GM18505 (cell line): ENCODE measurements at regions not wholly inside any gene's neighbourhood (a gene's known extent, or its start where the extent isn't known, plus 50 kb on each side); places are given as distances from the start of the nearest gene placed in this dataset.
A peak's percentile ranks its signal among the peaks of the same experiment; 100 is the strongest.

Experiments used
- ATAC-seq: cut with Tn5 transposase; IDR thresholded peaks from one replicate; pipeline ENCODE4 v1.9.1; 2021; ENCODE audit not compliant: unreplicated experiment
- POLR2A ChIP-seq: IDR thresholded peaks from 4 replicates; pipeline ENCODE4 v1.6.1; 2011; ENCODE audit warnings: borderline replicate concordance; ENCODE audit not compliant: insufficient read depth, insufficient read length; ENCODE audit errors: extremely low read depth

DNA sequence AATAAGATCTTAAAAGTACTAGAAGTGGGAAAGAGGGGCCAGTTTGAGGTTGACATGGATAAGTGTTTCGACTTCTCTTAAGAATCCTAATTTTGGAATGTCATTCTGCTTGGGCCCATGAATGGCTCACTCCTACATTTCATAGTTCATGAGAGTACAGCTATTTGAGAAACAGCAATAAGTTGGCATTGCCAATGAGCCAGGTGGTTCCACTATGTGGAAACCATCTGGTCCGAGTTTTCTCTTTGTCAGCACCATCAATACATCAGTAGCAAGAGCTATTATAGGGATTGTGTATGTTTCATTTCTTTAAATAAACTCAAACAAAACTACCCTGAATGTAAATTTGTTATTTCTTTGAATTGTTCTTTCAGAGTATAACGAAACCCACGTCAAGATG lies 78.1 kb upstream of the NEBL start:
- ATAC-seq, result no peak
- TF ChIP-seq POLR2A, result no peak

DNA sequence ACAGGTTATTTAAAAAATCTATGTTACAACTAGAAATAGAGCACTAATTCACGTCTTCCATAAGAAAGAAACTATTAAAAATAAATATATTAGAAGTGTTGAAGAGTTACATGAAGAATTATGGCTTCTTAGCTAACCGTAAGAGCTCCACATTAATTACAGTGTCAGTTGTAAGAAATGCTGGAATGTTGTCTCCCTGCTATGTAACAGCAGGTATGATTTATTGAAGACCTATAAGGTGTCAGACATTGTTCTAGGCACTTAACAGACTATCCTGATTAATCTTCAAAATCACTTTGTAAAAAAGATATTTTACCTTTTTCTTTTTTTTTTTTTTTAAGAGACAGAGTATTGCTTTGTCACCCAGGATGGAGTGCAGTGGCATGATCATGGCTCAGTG lies 75.8 kb upstream of the NEBL start:
- ATAC-seq, result no peak

DNA sequence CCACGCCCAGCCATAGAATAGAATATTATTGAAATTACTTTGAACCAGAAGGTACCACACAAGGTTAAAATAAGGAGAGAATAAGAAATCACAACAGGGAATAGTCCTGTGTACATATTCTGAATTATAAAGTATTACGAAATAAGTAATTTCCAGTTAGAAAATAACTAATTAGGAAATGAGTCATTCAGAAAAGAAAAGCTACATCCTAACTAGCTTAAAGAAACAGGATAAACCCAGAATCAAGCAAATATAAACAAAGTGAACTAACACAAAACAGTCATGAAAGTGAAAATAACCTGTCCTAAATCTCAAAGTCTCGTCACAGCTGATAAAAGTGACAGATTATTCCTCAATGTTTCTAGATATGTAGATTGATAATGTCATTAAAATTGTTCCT lies 74.8 kb upstream of the NEBL start:
- TF ChIP-seq POLR2A, result no peak
- no peak for ATAC-seq

More for the DNA sequence above, 75.8 kb upstream of the NEBL start:
- no peak for TF ChIP-seq POLR2A

DNA sequence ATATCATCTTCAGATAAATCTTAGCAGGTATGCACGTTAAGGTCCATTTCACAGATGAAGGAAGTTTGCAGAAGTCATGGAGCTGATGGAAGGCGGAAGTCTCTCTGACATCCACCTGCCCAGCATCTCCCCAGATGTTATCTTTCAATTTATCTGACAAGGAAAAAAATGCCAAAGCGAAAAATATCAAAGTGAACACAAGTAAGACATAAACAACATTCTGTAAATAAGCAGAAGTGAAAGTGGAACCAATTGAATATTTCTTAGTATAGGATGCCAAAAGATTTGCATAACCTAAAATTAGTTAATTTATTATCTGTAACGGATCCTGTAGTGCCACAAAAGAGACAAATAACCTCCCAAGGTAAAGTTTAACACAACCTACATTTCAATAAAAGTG lies 73.6 kb upstream of the NEBL start:
- ATAC-seq, result peak; percentile 97
- no peak for TF ChIP-seq POLR2A

DNA sequence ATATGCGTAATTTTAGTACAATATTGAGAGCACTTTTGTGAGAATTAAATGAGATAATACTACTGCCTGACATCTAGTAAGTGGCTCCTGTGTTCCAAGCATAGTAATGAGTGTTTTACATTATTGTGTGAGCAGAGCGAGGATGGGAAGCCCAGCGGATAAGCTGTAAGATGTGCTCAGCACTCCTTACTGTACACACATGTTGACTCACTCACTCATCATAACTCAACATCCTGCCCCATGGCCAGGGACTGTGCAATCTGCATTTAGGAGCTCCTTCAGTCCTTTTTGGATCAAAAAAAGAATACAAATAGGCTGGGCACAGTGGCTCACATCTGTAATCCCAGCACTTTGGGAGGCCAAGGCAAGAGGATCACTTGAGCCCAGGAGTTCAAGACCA lies 72.9 kb upstream of the NEBL start:
- no peak for ATAC-seq
- TF ChIP-seq POLR2A, result no peak

DNA sequence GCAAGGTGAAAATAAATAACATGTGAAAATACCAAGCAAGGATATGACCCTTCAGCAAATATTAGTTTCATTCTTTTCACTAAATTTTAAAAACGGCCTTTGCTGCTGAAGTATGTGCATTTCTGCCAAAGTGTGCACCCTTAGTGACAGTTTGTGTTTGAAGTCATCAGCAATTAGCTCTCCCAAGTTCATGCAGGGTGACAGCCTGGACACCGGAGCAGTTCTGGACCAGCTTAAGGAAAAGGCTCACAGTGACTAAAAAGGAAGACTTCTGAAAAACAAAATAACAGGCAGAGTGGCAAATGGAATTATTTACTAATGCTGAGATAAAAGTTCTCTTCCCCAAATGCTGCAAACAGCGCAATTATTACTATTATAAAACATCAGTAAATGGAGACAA lies 69.3 kb upstream of the NEBL start:
- no peak for ATAC-seq
- no peak for TF ChIP-seq POLR2A

DNA sequence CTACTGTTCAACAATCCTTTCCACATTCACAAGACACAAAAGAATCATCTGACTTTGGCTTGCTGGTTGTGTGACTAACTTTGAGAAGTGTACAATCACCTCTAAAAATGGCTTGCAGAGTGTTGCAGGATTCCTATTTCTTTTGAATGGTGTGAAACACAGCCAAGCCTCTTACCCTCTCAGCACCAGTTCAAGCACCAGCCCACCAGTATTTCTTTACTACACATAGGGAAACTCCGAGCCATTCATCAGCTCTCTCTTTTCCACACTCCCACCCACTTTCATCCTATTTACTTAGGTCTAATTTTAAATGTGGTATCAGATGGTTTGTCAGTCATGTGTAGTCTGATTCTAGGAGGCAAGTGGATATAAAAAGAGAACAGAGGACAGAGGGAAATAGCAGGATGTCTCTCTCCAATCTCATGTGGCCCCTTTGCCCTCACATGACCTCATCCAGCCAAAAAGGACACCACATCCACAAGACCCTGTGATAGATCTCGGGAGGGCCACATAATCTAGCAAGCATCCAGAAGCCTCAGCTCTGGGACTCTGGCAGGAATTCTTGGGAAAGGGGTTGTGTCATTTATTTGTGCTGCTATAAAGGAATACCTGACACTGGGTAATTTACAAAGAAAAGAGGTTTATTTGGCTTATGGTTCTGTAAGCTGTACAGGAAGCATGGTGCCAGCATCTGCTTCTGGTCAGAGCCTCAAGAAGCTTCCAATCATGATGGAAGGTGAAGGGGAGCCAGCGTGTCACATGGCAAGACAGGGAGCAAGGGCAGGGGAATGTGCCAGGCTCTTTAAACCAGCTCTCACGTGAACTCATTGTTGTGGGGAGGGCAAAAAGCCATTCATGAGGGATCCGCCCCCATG lies 66.8 kb upstream of the NEBL start:
- TF ChIP-seq POLR2A, result no peak
- no peak for ATAC-seq

DNA sequence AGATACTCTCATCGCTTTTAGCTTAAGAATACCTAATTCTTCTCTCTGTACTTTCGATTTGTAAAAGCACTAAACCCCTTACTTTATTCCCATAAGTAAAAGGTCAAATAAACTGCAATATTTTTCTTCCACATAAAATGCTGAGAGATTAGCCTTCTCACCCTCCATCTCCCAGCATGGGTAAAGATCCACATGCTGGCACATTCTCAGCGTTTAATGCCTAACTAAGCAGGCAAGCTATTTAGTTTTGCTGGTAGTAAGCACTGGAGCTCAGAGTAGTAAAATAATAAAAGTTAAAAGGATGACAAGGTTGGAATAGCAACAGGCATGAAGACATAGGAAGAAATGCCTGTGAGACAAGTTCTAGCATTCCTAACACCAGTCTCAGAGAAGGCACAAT lies 65.9 kb upstream of the NEBL start:
- no peak for TF ChIP-seq POLR2A
- no peak for ATAC-seq

DNA sequence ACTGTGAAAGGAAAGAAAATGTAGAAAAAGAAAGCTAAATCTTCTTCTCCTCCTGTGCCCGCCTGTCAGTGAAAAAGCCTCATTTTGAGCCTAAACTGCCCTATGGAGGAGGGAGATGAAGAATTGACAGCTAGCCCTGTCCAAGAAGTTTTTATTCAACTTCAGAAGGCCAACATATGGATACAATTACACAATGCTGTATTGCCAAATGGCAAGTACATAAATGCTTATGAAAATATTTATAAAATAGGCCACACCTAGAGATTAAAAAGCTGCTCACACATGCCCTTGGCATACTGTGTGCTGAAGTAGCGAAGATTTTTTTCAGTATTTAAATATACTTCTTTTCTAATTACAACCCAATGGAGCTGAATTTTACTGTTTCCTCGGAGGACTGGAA lies 65.1 kb upstream of the NEBL start:
- no peak for ATAC-seq
- TF ChIP-seq POLR2A, result no peak

DNA sequence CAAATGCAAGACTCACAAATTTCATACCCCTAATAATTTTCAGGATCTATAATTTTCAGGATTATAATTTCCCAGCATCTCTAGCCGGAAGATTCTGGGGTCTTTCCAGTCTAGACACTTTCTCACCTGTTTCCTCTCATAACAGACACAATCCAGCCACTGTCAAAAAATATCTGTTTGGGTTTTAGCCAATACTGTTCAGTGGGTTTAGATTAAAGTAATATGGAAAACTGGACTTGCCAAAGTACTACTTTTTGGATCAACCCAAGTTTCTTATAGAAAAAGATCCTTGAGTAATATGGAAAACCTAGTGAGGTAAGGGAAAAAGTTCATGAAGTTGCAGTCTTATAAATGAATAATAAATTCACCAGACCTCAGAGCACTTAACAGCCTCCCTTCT lies 62.1 kb upstream of the NEBL start:
- no peak for ATAC-seq
- no peak for TF ChIP-seq POLR2A

DNA sequence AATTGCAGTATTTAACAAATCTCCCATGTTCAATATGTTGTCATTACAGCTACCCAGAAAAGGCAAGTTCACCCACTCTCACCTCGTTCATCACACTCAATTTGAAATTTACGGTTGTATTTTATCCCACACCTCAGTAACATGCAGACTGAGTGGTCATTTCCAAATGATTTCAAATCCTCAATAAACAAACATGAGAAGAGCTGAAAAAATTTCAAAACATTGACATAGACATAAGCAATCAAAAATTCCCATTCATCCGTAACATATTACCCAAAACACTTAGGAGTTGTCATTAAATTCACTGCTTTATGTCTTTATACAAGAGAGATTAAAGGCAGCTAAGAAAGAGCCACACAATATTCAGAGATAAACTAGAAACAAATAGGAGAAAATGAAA lies 61.7 kb upstream of the NEBL start:
- TF ChIP-seq POLR2A, result no peak
- ATAC-seq, result no peak

DNA sequence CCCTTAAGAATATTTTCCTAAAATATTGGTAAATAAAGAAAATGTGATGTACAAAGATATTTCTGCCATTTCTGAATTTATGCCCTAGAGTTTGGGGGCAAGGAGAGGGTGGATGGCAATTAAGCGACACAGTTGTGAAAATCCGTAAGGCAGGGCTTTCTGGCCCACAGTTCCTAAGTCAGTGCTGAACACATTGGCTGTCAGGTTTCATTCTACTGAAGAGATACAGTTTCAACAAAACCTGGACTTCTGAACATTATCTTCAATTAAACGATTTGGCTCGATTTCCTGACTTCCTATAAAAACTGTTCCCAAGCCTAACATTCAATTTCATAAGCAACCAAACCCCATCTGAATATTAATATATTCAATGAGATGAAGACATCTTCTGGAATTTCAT lies 61.1 kb upstream of the NEBL start:
- no peak for TF ChIP-seq POLR2A
- ATAC-seq, result no peak

DNA sequence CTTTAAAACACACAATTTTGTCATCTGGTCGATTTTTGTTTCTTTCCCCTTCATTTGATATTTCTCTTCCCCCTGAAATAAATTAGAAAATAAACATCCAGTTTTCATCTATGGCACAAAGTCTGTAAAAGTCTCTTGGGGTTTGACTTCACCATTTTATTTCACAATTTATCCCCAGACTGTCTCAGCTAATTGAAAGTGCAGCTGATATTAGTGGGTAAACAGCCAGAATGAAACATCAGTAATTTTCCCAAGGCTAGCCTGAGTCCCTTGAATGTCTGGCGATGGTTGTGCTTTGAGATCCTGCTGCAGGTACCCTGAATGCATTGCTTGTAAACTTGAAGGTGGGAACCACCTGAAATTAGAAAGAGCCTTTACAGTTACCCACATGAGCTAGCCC lies 60.6 kb upstream of the NEBL start:
- ATAC-seq, result no peak
- TF ChIP-seq POLR2A, result no peak

DNA sequence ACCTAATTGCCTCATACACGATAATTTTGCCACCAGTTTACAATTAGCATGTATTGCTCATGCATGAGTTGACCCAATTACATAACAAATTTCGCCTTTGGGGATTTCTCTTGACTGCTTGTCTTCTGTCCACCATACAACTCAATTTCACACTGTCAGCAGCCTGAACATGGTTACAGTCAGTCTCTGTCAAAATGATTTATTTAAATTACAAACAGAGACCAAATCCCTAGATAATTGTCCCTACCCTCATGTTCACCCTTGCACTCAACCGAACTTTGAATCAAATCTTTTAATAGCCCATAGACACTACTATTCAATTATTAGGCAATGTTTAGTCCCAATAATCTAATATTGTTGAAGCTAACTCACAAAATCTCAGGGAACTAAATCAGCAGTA lies 59.7 kb upstream of the NEBL start:
- no peak for TF ChIP-seq POLR2A
- ATAC-seq, result no peak

DNA sequence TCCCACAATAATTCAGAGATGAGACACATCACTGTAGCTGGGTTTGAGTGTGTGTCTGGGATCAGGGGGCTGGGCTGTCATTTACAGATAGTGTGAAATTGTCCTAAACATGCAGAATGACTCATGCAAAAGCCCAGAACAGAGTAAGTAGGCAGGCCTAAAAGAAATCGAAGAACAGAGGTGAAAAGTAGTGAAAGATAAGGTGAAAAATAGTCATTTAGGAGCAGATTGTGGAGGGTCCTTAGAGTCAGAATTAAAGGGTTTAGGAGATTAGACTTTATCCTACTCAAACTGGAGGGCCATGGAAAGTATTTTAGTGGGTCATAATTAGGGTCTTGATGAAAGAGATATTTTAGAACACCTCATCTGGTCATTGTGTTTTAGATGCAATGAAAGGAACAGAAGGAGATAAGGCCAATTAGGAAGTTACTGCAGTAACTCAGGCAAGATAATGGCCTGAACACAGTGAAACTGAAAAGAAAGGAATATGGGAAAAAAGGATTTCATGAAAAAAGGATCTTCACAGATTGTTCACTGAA lies 58.3 kb upstream of the NEBL start:
- no peak for TF ChIP-seq POLR2A
- no peak for ATAC-seq

DNA sequence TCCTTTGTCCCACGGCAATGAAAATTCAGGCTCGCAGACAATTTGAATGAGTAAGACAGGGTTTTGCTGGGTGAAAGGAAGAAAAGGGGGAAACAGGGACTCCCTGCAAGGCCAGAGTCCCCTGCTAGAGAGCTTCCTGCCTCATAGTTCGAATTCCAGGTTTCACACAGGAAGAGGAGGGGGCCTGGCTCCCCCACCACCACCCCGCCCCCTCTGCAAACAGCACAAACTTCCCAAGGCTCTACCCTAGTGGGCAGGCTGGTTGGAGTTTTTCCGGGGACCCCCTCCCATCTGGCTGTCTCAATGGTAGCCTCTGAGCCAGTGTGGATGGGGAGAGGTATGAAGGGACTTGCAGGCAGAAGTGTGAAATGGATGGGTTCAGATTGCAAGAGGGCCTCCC lies 57.4 kb upstream of the NEBL start:
- no peak for TF ChIP-seq POLR2A
- no peak for ATAC-seq

DNA sequence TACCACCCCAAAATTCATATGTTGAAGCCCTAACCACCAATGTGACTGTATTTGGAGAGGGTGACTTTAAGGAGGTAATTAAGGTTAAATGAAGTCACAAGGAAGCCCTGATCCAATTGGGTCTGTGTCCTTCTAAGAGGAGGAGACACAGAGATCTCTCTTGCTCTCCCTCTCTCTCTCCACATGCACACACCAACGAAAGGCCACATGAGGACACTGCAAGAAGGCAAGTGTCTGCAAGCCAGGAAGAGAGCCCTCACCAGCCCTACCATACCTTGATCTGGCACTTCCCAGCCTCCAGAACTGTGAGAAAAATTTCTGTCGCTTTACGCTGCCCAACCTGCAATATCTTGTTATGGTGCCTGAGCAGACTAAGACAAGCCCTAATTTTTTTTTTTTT lies 56.0 kb upstream of the NEBL start:
- no peak for ATAC-seq
- TF ChIP-seq POLR2A, result no peak
